ENCODE measurements at regions not wholly inside any gene's neighbourhood (a gene's known extent, or its start where the extent isn't known, plus 50 kb on each side); places are given as distances from the start of the nearest gene placed in this dataset.

DNA sequence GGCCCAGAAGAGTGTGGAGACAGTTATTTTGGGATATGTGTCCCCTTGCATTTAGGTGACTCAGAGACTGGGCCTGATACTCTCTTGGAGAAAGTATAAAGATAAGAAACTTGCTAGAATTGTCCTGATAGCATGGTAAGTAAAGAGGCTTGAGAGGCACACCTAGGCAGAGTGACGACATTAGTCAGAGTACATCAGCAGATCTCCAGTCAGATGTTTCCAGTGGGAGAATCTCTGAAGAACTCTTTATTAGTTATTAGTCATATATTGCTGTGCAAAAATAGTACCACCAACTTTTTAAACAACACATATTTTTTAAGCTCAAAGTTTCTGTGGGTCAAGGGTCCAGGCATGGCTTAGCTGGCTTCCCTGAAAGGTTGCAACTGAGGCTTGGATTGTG lies 182.6 kb downstream of the NEBL start (continued):
- no peak for TF ChIP-seq ETV6 (CRISPR knock-in tag; IDR thresholded peaks at IDR 0.05)
- no peak for TF ChIP-seq ZNF671 (CRISPR knock-in tag; IDR thresholded peaks at IDR 0.05)
- TF ChIP-seq GRHL2 (CRISPR knock-in tag; IDR thresholded peaks at IDR 0.05; ENCODE audit: insufficient replicate concordance, severe bottlenecking) = no peak
- TF ChIP-seq, protein P1, sequence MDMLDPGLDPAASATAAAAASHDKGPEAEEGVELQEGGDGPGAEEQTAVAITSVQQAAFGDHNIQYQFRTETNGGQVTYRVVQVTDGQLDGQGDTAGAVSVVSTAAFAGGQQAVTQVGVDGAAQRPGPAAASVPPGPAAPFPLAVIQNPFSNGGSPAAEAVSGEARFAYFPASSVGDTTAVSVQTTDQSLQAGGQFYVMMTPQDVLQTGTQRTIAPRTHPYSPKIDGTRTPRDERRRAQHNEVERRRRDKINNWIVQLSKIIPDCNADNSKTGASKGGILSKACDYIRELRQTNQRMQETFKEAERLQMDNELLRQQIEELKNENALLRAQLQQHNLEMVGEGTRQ (CRISPR knock-in tag; IDR thresholded peaks at IDR 0.05) = no peak
- no peak for TF ChIP-seq CBFB (CRISPR knock-in tag; IDR thresholded peaks at IDR 0.05; ENCODE audit: low read depth)
- no peak for TF ChIP-seq OVOL2 (CRISPR knock-in tag; IDR thresholded peaks at IDR 0.05; ENCODE audit: borderline replicate concordance)
- TF ChIP-seq ZNF396 (CRISPR knock-in tag; IDR thresholded peaks at IDR 0.05; ENCODE audit: borderline replicate concordance) = no peak

DNA sequence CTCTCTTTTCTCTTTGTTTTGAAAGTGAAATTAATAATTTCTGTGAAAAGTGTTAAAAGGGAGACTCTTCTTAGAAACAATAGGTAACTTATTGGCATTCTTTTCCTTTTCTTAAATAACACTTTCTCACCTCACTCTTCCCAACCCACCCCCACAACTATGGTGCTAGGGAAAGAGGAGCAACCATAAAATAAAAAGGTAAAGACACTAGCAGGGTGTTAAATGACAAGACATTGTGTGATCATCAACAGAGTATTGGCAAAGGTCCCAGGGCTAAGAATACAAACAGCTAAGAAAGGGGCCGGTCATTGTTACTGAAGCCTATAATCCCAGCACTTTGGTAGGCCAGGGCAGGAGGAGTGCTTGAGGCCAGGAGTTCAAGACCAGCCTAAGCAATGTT lies 183.7 kb downstream of the NEBL start:
- Mint-ChIP-seq H3K9me3 (no peaks in the 10 kb centered on the region), H3K27me3 (ENCODE audit: low read depth) (peaks cover 34% of the 10 kb centered on the region), H3K4me3 (no peak overlapping the region), H3K27ac (no peak overlapping the region), H3K36me3 (no peaks in the 10 kb centered on the region), H3K4me1 (peaks cover 16% of the 10 kb centered on the region)
- CTCF ChIA-PET = no interaction called here
- POLR2A ChIA-PET = no interaction called here
- ATAC-seq = no peak
- DNase-seq (ENCODE audit: low spot score) = no peak
- no peak for TF ChIP-seq ATF1 (CRISPR knock-in tag; IDR thresholded peaks at IDR 0.05)
- no peak for TF ChIP-seq SP1 (CRISPR knock-in tag; conservative IDR thresholded peaks at IDR 0.05)
- TF ChIP-seq, protein P2, sequence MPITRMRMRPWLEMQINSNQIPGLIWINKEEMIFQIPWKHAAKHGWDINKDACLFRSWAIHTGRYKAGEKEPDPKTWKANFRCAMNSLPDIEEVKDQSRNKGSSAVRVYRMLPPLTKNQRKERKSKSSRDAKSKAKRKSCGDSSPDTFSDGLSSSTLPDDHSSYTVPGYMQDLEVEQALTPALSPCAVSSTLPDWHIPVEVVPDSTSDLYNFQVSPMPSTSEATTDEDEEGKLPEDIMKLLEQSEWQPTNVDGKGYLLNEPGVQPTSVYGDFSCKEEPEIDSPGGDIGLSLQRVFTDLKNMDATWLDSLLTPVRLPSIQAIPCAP (CRISPR knock-in tag; IDR thresholded peaks at IDR 0.05) = no peak
- TF ChIP-seq, protein P3, sequence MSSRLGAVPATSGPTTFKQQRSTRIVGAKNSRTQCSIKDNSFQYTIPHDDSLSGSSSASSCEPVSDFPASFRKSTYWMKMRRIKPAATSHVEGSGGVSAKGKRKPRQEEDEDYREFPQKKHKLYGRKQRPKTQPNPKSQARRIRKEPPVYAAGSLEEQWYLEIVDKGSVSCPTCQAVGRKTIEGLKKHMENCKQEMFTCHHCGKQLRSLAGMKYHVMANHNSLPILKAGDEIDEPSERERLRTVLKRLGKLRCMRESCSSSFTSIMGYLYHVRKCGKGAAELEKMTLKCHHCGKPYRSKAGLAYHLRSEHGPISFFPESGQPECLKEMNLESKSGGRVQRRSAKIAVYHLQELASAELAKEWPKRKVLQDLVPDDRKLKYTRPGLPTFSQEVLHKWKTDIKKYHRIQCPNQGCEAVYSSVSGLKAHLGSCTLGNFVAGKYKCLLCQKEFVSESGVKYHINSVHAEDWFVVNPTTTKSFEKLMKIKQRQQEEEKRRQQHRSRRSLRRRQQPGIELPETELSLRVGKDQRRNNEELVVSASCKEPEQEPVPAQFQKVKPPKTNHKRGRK (CRISPR knock-in tag; IDR thresholded peaks at IDR 0.05; ENCODE audit: borderline replicate concordance) = no peak
- no peak for TF ChIP-seq PRRX2 (CRISPR knock-in tag; IDR thresholded peaks at IDR 0.05)
- TF ChIP-seq, protein P4, sequence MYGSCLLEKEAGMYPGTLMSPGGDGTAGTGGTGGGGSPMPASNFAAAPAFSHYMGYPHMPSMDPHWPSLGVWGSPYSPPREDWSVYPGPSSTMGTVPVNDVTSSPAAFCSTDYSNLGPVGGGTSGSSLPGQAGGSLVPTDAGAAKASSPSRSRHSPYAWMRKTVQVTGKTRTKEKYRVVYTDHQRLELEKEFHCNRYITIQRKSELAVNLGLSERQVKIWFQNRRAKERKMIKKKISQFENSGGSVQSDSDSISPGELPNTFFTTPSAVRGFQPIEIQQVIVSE (CRISPR knock-in tag; IDR thresholded peaks at IDR 0.05; ENCODE audit: borderline replicate concordance) = no peak
- TF ChIP-seq, protein P5, sequence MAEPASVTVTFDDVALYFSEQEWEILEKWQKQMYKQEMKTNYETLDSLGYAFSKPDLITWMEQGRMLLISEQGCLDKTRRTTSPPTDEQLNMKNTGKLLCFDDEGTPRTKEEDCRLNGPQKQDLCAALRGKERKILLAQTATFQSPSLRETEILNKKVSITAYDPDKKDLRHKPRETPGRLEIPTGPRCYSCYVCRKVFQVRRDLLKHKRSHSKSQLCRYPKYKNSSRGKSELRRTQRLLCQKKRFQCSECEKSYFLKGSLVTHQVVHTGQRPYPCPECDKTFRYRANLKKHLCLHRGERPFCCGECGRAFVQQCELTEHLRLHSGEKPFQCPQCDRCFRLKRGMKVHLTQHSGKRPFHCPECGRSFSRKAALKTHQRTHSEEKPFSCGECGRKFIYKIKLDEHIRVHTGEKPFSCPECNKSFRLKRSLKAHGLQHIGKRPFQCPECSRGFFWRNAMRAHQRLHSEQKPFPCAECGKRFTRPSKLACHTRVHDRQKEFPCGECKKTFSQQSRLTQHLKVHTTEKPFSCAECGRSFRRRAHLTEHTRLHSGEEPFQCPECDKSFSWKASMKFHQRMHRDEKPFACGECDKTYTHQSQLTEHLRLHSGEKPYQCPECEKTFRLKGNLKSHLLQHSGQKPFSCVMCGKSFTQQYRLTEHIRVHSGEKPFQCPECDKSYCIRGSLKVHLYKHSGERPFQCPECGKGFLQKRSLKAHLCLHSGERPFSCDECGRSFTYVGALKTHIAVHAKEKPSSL (CRISPR knock-in tag; conservative IDR thresholded peaks at IDR 0.05) = no peak
- TF ChIP-seq, protein P6, sequence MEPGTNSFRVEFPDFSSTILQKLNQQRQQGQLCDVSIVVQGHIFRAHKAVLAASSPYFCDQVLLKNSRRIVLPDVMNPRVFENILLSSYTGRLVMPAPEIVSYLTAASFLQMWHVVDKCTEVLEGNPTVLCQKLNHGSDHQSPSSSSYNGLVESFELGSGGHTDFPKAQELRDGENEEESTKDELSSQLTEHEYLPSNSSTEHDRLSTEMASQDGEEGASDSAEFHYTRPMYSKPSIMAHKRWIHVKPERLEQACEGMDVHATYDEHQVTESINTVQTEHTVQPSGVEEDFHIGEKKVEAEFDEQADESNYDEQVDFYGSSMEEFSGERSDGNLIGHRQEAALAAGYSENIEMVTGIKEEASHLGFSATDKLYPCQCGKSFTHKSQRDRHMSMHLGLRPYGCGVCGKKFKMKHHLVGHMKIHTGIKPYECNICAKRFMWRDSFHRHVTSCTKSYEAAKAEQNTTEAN (CRISPR knock-in tag; IDR thresholded peaks at IDR 0.05) = no peak
- TF ChIP-seq, protein P7, sequence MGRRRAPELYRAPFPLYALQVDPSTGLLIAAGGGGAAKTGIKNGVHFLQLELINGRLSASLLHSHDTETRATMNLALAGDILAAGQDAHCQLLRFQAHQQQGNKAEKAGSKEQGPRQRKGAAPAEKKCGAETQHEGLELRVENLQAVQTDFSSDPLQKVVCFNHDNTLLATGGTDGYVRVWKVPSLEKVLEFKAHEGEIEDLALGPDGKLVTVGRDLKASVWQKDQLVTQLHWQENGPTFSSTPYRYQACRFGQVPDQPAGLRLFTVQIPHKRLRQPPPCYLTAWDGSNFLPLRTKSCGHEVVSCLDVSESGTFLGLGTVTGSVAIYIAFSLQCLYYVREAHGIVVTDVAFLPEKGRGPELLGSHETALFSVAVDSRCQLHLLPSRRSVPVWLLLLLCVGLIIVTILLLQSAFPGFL (CRISPR knock-in tag; IDR thresholded peaks at IDR 0.05; ENCODE audit: borderline replicate concordance) = no peak
- TF ChIP-seq SOX15 (CRISPR knock-in tag; IDR thresholded peaks at IDR 0.05) = no peak
- TF ChIP-seq FOXK1 (CRISPR knock-in tag; IDR thresholded peaks at IDR 0.05) = no peak

Measured in WTC11 (cell line).